Fibroblast of lung (primary cell): ENCODE measurements at regions not wholly inside any gene's neighbourhood (a gene's known extent, or its start where the extent isn't known, plus 50 kb on each side); places are given as distances from the start of the nearest gene placed in this dataset.

ENCODE experiments used
- CTCF ChIP-seq, 2 donors: IDR thresholded peaks in 1 of 2; conservative IDR thresholded peaks in 1 of 2; 1 replicate in 1 of 2; 2 replicates in 1 of 2; pipeline ENCODE4 v1.5.1; 2011 to 2012; ENCODE audit warnings: low read length in 2 of 2, control low read depth in 1 of 2, inconsistent platforms in 1 of 2, low read depth in 1 of 2, mild to moderate bottlenecking in 1 of 2
- EZH2 ChIP-seq: IDR thresholded peaks from 2 replicates; pipeline ENCODE4 v1.5.1; 2012; ENCODE audit warnings: low read length, control low read depth, mild to moderate bottlenecking; ENCODE audit errors: missing control alignments

GRCh38 chr13:89113744-89114143 lies 1442.6 kb downstream of the SLITRK5 start:
- no peak for TF ChIP-seq CTCF (conservative IDR thresholded peaks at IDR 0.05 in 1 of 2, IDR thresholded peaks at IDR 0.05 in 1 of 2; ENCODE audit: low read depth in 1 of 2, low read length in 2 of 2)
- TF ChIP-seq EZH2: no peak
